Activated naive CD4-positive, alpha-beta T cell treated with anti-CD3 and anti-CD28 coated beads, Interleukin-2, amount 50 U/mL, for 24 hours (primary cell): ENCODE measurements at regions not wholly inside any gene's neighbourhood (a gene's known extent, or its start where the extent isn't known, plus 50 kb on each side); places are given as distances from the start of the nearest gene placed in this dataset.
"Not testable (repeated sequence)": the region's sequence is repeated elsewhere in the genome, so short reads cannot be mapped to it uniquely, and the experiment has no call there.

Experiments used
- H3K27ac Mint-ChIP-seq: one replicate; pipeline ENCODE4 v1.8.0; 2021; ENCODE audit warnings: mild to moderate bottlenecking, mixed read lengths
- H3K27me3 Mint-ChIP-seq: one replicate; pipeline ENCODE4 v1.8.0; 2021; ENCODE audit warnings: mixed read lengths
- H3K36me3 Mint-ChIP-seq: one replicate; pipeline ENCODE4 v1.8.0; 2021; ENCODE audit warnings: mixed read lengths
- H3K4me1 Mint-ChIP-seq: one replicate; pipeline ENCODE4 v1.8.0; 2021; ENCODE audit warnings: mixed read lengths
- H3K4me3 Mint-ChIP-seq: one replicate; pipeline ENCODE4 v1.8.0; 2021; ENCODE audit warnings: mild to moderate bottlenecking, mixed read lengths
- H3K9me3 Mint-ChIP-seq: one replicate; pipeline ENCODE4 v1.8.0; 2021; ENCODE audit warnings: mixed read lengths

GRCh38 chr1:22196041-22196440, 53.1 kb upstream of the WNT4 start:
- H3K4me3 Mint-ChIP-seq, result no peak overlapping the region
- H3K9me3 Mint-ChIP-seq, result no peaks in the 10 kb centered on the region
- H3K36me3 Mint-ChIP-seq, result no peaks in the 10 kb centered on the region
- H3K4me1 Mint-ChIP-seq, result no peaks in the 10 kb centered on the region
- no peak overlapping the region for H3K27ac Mint-ChIP-seq
- peaks cover 7% of the 10 kb centered on the region for H3K27me3 Mint-ChIP-seq

DNA sequence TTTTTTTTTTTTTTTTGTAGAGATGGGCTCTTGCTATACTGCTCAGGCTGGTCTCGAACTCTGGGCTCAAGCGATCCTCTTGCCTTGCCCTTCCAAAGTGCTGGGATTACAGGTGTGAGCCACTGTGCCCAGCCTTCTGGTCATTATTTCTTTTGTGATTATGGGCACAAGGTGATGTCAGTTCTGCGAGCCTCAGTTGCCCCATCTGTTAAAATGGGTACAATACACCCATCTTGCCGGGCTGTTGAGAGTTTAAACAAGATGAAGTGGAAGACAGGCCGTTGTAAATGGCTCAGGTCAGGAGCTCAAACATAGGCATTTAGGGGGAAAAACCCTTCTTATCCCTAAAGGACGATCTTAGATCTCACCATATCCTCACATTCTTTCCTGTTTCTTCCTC, 53.7 kb upstream of the WNT4 start:
- Mint-ChIP-seq H3K4me1 (no peaks in the 10 kb centered on the region), H3K27ac (no peak overlapping the region), H3K27me3 (peaks cover 7% of the 10 kb centered on the region), H3K9me3 (no peaks in the 10 kb centered on the region), H3K4me3 (no peak overlapping the region), H3K36me3 (no peaks in the 10 kb centered on the region)

DNA sequence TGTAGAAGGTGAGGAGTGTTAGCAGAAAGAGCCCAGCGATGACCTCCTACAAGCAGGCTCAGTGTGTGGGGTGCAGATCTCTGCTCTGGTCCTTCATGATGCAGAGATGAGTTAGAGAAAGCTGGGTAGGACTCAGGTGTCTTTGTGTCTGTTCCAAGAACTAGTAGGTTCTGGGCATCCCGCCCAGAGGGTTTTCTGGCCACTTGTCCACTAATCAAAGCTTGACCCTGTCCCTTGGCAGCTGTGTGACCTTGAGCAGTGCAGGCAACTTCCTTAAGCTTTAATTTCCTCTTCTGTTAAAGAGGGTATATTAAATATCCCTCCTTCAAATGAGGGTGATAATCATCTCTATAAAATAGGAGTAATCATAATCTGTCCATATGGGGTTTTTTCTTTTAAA, 54.7 kb upstream of the WNT4 start:
- Mint-ChIP-seq H3K27ac (no peak overlapping the region), H3K4me3 (no peak overlapping the region), H3K36me3 (no peaks in the 10 kb centered on the region), H3K4me1 (no peaks in the 10 kb centered on the region), H3K27me3 (peaks cover 8% of the 10 kb centered on the region), H3K9me3 (no peaks in the 10 kb centered on the region)

- Mint-ChIP-seq H3K4me1 (no peaks in the 10 kb centered on the region), H3K27ac (no peak overlapping the region), H3K9me3 (no peaks in the 10 kb centered on the region), H3K4me3 (no peak overlapping the region), H3K27me3 (peaks cover 12% of the 10 kb centered on the region), H3K36me3 (no peaks in the 10 kb centered on the region)
Measured at GRCh38 chr1:22201023-22201422, 58.1 kb upstream of the WNT4 start.

GRCh38 chr1:22203335-22203734, 60.4 kb upstream of the WNT4 start:
- Mint-ChIP-seq H3K4me1 (no peaks in the 10 kb centered on the region), H3K27ac (no peak overlapping the region), H3K4me3 (no peak overlapping the region), H3K36me3 (no peaks in the 10 kb centered on the region), H3K27me3 (peaks cover 22% of the 10 kb centered on the region), H3K9me3 (no peaks in the 10 kb centered on the region)

GRCh38 chr1:22204057-22204840, 61.4 kb upstream of the WNT4 start:
- Mint-ChIP-seq H3K36me3 (no peaks in the 10 kb centered on the region), H3K9me3 (no peaks in the 10 kb centered on the region), H3K27me3 (peaks cover 27% of the 10 kb centered on the region), H3K4me1 (no peaks in the 10 kb centered on the region), H3K4me3 (no peak overlapping the region), H3K27ac (no peak overlapping the region)

DNA sequence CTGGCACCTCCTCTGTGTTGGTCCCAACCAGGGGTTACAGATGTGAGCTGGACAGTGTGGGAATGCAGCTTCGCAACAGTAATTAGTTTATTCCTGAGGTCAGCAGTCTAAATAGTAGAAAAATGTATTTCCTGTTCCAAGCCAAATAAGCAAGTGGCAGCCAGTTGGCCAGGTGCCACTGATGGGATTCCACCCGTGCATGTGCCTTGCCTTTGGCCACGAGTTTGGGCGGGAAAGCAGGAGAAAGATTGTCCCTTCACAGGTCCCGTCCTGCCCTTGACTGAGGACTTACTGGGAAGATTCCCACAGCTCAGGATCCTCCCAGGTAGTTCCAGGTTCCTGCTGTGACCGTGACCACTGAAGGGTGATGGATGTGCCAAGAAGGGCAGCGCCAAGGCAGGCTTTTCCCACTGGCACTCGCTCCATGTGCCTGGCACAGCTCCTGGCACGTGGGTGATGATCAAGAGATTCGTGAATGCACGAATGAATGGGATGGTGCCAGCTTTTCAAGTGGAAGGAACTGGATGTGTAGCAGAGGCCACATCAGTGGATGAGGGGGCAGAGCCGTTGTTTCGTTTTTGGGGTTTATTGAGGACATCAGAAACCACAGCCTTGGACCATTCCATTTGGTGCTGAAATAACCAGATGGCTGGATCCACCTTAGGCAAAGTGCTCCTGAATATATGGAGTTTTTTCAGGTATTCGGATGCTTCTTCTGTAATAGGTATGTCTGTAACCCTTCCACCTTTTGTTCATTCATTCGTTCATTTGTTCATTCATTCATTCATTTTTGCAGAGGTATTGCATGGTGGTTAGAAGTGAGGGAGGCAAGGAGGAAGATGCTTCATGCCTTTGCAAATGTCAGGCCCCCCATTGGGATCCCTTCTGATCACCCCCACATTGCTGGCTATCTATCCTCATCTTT, 62.4 kb upstream of the WNT4 start:
- Mint-ChIP-seq H3K36me3 (no peaks in the 10 kb centered on the region), H3K4me1 (no peaks in the 10 kb centered on the region), H3K4me3 (no peak overlapping the region), H3K27me3 (peaks cover 27% of the 10 kb centered on the region), H3K9me3 (no peaks in the 10 kb centered on the region), H3K27ac (no peak overlapping the region)

DNA sequence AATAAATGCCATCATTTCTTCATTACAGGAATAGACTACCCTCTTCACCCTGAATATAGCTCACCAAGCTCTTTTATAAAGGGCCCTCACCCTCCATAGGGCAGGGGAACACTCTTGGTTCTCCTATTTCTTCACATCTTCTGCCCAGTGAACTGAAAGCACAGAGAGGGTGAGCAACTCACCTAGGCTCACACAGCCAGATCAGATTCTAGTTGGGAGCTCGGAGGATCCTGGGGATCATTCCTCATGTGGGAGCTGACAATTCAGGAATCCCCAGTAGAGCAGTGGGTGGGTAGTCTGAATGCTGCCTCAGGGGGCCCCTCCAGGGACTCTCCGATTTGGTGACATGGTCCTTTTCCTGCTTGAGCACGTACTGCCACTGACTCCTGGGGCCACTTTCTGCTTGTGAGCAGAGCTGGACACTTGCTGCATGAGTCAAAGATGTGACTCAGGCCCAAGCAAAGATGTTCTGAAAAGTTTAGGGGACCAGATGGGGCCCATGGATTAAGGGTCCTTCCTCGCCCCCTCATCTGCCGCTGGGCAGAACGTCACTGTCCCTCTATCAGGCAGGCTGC, 63.7 kb upstream of the WNT4 start:
- H3K4me3 Mint-ChIP-seq, result no peak overlapping the region
- H3K36me3 Mint-ChIP-seq, result no peaks in the 10 kb centered on the region
- no peaks in the 10 kb centered on the region for H3K9me3 Mint-ChIP-seq
- no peaks in the 10 kb centered on the region for H3K4me1 Mint-ChIP-seq
- H3K27me3 Mint-ChIP-seq, result peaks cover 31% of the 10 kb centered on the region
- H3K27ac Mint-ChIP-seq, result no peak overlapping the region

DNA sequence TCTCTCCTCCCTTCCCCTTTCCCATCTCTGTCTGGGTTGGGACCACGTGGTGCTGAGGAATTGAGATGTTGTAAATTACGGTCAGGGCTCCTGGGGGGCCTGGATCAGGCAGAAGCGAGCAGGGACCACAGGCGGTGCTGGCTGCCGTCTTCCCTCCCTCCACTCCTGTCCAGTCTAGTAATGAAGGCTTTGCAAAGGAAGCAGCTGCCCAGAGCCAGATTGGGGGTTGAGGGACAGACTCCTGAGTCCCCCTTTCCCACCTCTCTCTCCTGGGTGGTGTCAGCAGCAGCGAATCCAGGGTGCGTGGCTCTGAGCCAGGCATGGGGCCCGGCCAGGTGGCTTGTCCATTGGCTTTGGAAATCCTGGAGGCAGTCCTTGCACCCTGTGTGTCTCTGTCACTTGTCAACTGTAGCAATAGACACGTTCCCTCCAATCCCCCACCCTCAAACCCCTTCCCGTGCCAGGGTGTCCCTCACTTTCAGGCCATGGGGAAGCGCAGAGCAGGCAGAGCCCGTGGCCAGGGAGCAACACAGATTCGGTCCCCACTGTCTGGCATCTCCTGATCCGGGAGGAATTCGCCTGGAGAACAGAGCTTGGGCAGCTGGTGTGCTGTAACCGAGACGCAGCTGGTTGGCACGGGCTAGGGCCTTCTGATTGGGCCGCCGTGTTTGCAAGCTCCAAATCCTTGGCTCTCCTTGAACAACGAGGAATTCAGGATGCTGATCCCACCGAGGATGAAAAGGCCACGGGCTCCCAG, 64.8 kb upstream of the WNT4 start:
- Mint-ChIP-seq H3K27ac (no peak overlapping the region), H3K27me3 (peaks cover 33% of the 10 kb centered on the region)

DNA sequence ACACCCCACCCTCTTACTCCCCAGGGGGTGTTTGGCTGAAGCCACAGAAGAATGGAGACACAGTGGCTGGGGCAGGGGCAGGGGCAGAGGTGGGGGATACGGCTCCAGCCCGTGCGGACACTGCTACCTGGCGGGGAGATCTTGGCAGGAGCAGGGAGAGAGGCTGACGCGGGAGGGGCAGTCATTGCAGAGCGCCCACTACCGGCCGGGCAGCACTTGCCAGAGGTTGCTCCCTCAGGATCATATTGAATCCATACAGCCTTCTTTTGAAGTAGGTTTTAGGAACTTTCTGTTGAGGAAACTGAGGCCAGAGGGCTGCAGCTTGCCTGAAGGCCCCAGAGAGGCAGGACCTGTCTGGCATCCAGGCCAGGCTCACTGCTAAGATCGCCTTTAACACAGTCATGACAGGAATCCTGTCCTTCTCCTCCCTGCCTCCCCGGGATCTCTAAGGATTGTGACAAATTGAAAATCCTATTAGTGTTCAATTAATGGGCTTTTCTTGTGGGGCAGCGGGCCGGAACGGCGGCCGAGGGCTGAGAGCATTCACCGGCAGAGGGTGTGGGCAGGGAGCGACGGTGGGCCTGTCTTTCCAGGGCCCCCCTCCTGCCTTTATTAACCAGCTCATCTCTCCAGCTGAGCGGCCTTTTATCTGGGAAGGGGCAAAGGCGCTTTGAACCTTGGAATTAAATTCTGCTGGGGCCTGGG, 65.5 kb upstream of the WNT4 start:
- no peaks in the 10 kb centered on the region for H3K4me1 Mint-ChIP-seq
- no peaks in the 10 kb centered on the region for H3K36me3 Mint-ChIP-seq
- no peaks in the 10 kb centered on the region for H3K9me3 Mint-ChIP-seq
- H3K27me3 Mint-ChIP-seq, result peaks cover 36% of the 10 kb centered on the region
- no peak overlapping the region for H3K4me3 Mint-ChIP-seq
- no peak overlapping the region for H3K27ac Mint-ChIP-seq

More for the DNA sequence above, 64.8 kb upstream of the WNT4 start:
- no peaks in the 10 kb centered on the region for H3K9me3 Mint-ChIP-seq
- H3K36me3 Mint-ChIP-seq, result no peaks in the 10 kb centered on the region
- H3K4me3 Mint-ChIP-seq, result no peak overlapping the region
- H3K4me1 Mint-ChIP-seq, result no peaks in the 10 kb centered on the region

- no peak overlapping the region for H3K27ac Mint-ChIP-seq
- H3K36me3 Mint-ChIP-seq, result no peaks in the 10 kb centered on the region
Measured at GRCh38 chr1:22208973-22209378, 66.1 kb upstream of the WNT4 start.

DNA sequence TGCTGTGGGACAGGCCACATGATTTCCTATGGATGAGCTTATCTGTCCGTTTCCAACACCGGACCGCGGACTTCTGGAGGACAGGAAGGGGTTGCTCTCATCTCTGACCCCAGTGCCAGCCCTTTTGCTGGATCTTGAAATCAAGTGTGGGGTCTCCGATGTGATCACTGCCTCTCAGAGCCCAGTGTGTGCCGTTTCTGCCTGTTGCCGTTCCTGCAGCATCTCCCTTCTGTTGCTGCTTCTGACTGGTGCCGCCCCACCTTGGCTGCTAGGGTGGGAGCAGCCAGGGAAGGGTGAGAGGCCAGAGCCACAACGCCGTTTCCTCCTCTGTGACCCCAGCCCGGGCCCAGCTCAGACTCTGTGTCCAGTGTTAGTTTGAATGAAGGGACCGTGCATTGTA, 67.3 kb upstream of the WNT4 start:
- H3K27ac Mint-ChIP-seq, result no peak overlapping the region
- no peaks in the 10 kb centered on the region for H3K9me3 Mint-ChIP-seq
- no peaks in the 10 kb centered on the region for H3K36me3 Mint-ChIP-seq
- peaks cover 34% of the 10 kb centered on the region for H3K27me3 Mint-ChIP-seq
- no peak overlapping the region for H3K4me3 Mint-ChIP-seq
- H3K4me1 Mint-ChIP-seq, result no peaks in the 10 kb centered on the region

More at GRCh38 chr1:22208973-22209378, 66.1 kb upstream of the WNT4 start:
- Mint-ChIP-seq H3K9me3 (no peaks in the 10 kb centered on the region), H3K27me3 (peaks cover 34% of the 10 kb centered on the region), H3K4me1 (no peaks in the 10 kb centered on the region), H3K4me3 (no peak overlapping the region)

DNA sequence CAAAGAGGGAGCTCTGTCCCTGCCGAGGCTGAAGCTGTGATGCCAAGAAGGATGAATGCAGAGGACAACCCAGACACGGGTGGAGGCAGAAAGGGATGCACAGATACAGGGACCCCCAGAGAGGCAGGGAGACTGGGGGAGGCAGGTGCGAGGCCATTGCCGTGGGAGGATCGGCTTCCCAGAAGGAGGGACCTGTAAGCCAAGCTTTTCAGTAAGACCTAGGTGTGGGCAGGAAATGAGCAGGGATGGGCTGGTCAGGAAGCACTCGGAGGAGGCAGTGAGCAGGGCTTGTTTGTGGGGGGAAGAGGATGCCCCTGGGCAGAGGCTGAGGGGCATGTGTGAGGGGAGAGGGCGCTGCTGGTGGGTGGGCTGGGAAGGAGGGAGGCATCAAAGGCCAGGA, 67.7 kb upstream of the WNT4 start:
- H3K4me3 Mint-ChIP-seq, result no peak overlapping the region
- no peaks in the 10 kb centered on the region for H3K4me1 Mint-ChIP-seq
- H3K27ac Mint-ChIP-seq, result no peak overlapping the region
- H3K36me3 Mint-ChIP-seq, result no peaks in the 10 kb centered on the region
- H3K27me3 Mint-ChIP-seq, result peaks cover 32% of the 10 kb centered on the region
- no peaks in the 10 kb centered on the region for H3K9me3 Mint-ChIP-seq

DNA sequence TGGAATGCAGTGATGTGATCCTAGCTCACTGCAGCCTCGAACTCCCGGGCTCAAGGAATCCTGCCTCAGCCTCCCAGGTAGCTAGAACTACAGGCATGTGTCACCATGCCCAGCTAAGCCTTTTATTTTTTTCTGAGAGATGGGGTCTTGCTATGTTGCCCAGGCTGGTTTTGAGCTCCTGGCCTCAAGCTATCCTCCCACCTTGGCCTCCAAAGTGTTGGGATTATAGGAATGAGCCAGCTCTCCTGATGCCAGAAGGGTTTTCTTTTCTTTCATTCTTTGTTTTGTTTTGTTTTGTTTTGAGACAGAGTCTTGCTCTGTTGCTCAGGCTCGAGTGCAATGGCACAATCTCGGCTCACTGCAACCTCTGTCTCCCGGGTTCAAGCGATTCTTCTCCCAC, 68.6 kb upstream of the WNT4 start:
- not testable (repeated sequence) for H3K4me1 Mint-ChIP-seq, H3K9me3 Mint-ChIP-seq, H3K36me3 Mint-ChIP-seq, H3K27ac Mint-ChIP-seq, H3K4me3 Mint-ChIP-seq
- H3K27me3 Mint-ChIP-seq, result peaks cover 34% of the 10 kb centered on the region
